Vagina (tissue), 2 donors: ENCODE measurements at regions not wholly inside any gene's neighbourhood (a gene's known extent, or its start where the extent isn't known, plus 50 kb on each side); places are given as distances from the start of the nearest gene placed in this dataset.

Experiments used
- CTCF ChIP-seq, 3 experiments: fragments of 450-650 bp in 2 of 3; fragments of 200-600 bp in 1 of 3; sonication (generic) in 1 of 3; IDR thresholded peaks; one replicate each; pipeline ENCODE4 v1.5.1; 2017 to 2019; ENCODE audit warnings: antibody characterized with exemption in 3 of 3, mild to moderate bottlenecking in 2 of 3, moderate library complexity in 2 of 3
- POLR2A ChIP-seq, 2 donors: fragments of 450-650 bp; IDR thresholded peaks; one replicate each; pipeline ENCODE4 v1.6.1; 2017; ENCODE audit warnings: antibody characterized with exemption in 2 of 2, mild to moderate bottlenecking in 2 of 2, moderate library complexity in 2 of 2
- POLR2AphosphoS5 ChIP-seq, 2 donors: sonication (generic); formaldehyde crosslinking; IDR thresholded peaks; one replicate each; pipeline ENCODE4 v1.9.0; 2017; ENCODE audit warnings: antibody characterized with exemption in 2 of 2, mild to moderate bottlenecking in 2 of 2, low read depth in 1 of 2; ENCODE audit not compliant: insufficient read depth in 1 of 2

GRCh38 chr17:54760836-54761235 lies 139.8 kb upstream of the TOM1L1 start:
- TF ChIP-seq POLR2A (IDR thresholded peaks at IDR 0.05) (no peak), CTCF (IDR thresholded peaks at IDR 0.05) (no peak), POLR2AphosphoS5 (IDR thresholded peaks at IDR 0.05; ENCODE audit: insufficient read depth in 1 of 2, low read depth in 1 of 2) (no peak)
